ENCODE measurements at regions not wholly inside any gene's neighbourhood (a gene's known extent, or its start where the extent isn't known, plus 50 kb on each side); places are given as distances from the start of the nearest gene placed in this dataset.

DNA sequence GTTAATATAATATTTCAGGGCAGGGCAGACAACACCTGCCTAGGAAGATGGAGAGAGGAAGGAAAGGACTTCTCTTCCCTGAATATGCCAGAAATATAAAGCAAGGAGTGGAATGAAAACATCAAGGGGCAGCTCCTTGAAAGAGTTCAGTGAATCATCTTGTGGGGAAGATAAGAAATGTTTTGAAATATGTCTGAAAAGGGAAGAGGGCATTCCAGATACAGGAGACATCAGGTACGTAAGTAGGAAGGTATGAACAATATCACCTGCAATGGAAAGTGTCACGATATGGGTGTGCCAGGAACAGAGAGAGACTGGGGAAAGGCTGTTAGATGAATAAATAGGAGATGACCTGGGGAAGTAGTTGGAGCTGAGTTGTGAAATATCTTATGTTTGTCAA, 75.8 kb upstream of the WDR72 start:
- Histone ChIP-seq H3K27ac (ENCODE audit: low read depth, low read length) (no peak overlapping the region), H3K36me3 (ENCODE audit: control insufficient read depth, insufficient read depth, low read length) (peaks cover 8% of the 10 kb centered on the region), H3K9me3 (ENCODE audit: control insufficient read depth, low read length) (peaks cover 8% of the 10 kb centered on the region), H3K4me1 (ENCODE audit: control insufficient read depth, insufficient read depth, low read length) (peaks cover 13% of the 10 kb centered on the region), H3K4me3 (ENCODE audit: low read length) (no peak overlapping the region), H3K9ac (ENCODE audit: extremely low read depth, low read length, poor library complexity, severe bottlenecking) (no peak overlapping the region), H3K27me3 (ENCODE audit: control insufficient read depth, insufficient read depth, low read length, poor library complexity, severe bottlenecking) (no peaks in the 10 kb centered on the region)
- Mint-ChIP-seq H3K36me3 (ENCODE audit: low read depth) (peaks cover 2% of the 10 kb centered on the region), H3K4me1 (peaks cover 46% of the 10 kb centered on the region), H3K4me3 (no peak overlapping the region), H3K9me3 (no peaks in the 10 kb centered on the region), H3K27me3 (ENCODE audit: insufficient read depth) (no peaks in the 10 kb centered on the region), H3K27ac (no peak overlapping the region)
- DNase-seq = no peak
- WGBS, 2 experiments (ENCODE audit: insufficient coverage in 1 of 2, insufficient read length in 1 of 2) = 94 to 100% methylated on average over 2 of the region's 2 CpGs
- TF ChIP-seq CTCF (conservative IDR thresholded peaks at IDR 0.05) = no peak

- 87 to 95% methylated on average over 2 of the region's 2 CpGs for WGBS, 2 experiments (ENCODE audit: insufficient coverage in 1 of 2, insufficient read length in 1 of 2)
- no peak for TF ChIP-seq CTCF (conservative IDR thresholded peaks at IDR 0.05)
Observed at GRCh38 chr15:53834214-53834613, 74.8 kb upstream of the WDR72 start.

DNA sequence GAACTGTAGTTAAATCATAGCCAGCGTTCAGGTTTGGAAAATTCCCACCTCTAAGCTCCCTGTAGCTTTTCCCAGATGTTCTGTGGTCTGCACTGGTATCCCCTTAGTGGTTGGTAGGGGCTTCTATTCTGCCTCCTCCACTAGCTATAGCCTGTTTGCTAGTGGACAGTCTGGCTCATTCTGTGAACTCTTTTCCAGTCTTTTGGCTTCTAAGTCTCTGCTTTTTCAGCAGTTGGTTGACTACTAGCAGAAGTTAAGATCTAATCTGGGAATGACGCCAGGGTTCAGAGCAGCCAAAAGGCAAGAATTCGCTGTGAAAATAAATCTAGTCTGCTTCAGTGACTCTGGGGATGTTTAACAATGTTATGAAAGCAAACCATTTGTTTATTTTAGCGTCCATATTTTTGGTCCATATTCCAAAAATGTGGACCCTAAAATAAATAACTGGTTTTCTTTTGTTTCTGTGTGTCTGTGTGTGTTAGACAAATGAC, 73.7 kb upstream of the WDR72 start:
- WGBS, 2 experiments (ENCODE audit: insufficient coverage in 1 of 2, insufficient read length in 1 of 2) = 91 to 95% methylated on average over 3 to 4 of the region's 4 CpGs
- Histone ChIP-seq H3K9ac (ENCODE audit: extremely low read depth, low read length, poor library complexity, severe bottlenecking) (no peak overlapping the region), H3K27ac (ENCODE audit: low read depth, low read length) (no peak overlapping the region), H3K4me3 (ENCODE audit: low read length) (no peak overlapping the region), H3K4me1 (ENCODE audit: control insufficient read depth, insufficient read depth, low read length) (peaks cover 13% of the 10 kb centered on the region), H3K9me3 (ENCODE audit: control insufficient read depth, low read length) (peaks cover 21% of the 10 kb centered on the region), H3K36me3 (ENCODE audit: control insufficient read depth, insufficient read depth, low read length) (peaks cover 11% of the 10 kb centered on the region), H3K27me3 (ENCODE audit: control insufficient read depth, insufficient read depth, low read length, poor library complexity, severe bottlenecking) (no peaks in the 10 kb centered on the region)
- peaks cover 49% of the 10 kb centered on the region for H3K4me1 Mint-ChIP-seq
- peaks cover 14% of the 10 kb centered on the region for H3K9me3 Mint-ChIP-seq
- H3K27ac Mint-ChIP-seq = no peak overlapping the region
- TF ChIP-seq CTCF (conservative IDR thresholded peaks at IDR 0.05) = no peak
- DNase-seq = no peak
- H3K27me3 Mint-ChIP-seq (ENCODE audit: insufficient read depth) = no peaks in the 10 kb centered on the region
- H3K4me3 Mint-ChIP-seq = no peak overlapping the region
- H3K36me3 Mint-ChIP-seq (ENCODE audit: low read depth) = peaks cover 17% of the 10 kb centered on the region

More at GRCh38 chr15:53834214-53834613, 74.8 kb upstream of the WDR72 start:
- no peak overlapping the region for H3K9ac ChIP-seq (ENCODE audit: extremely low read depth, low read length, poor library complexity, severe bottlenecking)
- H3K4me3 Mint-ChIP-seq = no peak overlapping the region
- H3K9me3 Mint-ChIP-seq = peaks cover 6% of the 10 kb centered on the region
- no peaks in the 10 kb centered on the region for H3K27me3 Mint-ChIP-seq (ENCODE audit: insufficient read depth)
- H3K4me1 Mint-ChIP-seq = peaks cover 49% of the 10 kb centered on the region
- H3K4me1 ChIP-seq (ENCODE audit: control insufficient read depth, insufficient read depth, low read length) = peaks cover 13% of the 10 kb centered on the region
- H3K36me3 ChIP-seq (ENCODE audit: control insufficient read depth, insufficient read depth, low read length) = peaks cover 11% of the 10 kb centered on the region
- H3K27ac ChIP-seq (ENCODE audit: low read depth, low read length) = no peak overlapping the region
- no peaks in the 10 kb centered on the region for H3K27me3 ChIP-seq (ENCODE audit: control insufficient read depth, insufficient read depth, low read length, poor library complexity, severe bottlenecking)
- no peak overlapping the region for H3K27ac Mint-ChIP-seq
- H3K36me3 Mint-ChIP-seq (ENCODE audit: low read depth) = peaks cover 12% of the 10 kb centered on the region
- H3K9me3 ChIP-seq (ENCODE audit: control insufficient read depth, low read length) = peaks cover 19% of the 10 kb centered on the region
- no peak for DNase-seq
- H3K4me3 ChIP-seq (ENCODE audit: low read length) = no peak overlapping the region
